GM23338 (cell line): ENCODE measurements at regions not wholly inside any gene's neighbourhood (a gene's known extent, or its start where the extent isn't known, plus 50 kb on each side); places are given as distances from the start of the nearest gene placed in this dataset.

Source experiments
- ATAC-seq: fragments of 200-7000 bp; cut with Tn5 transposase; 3 replicates; pipeline ENCODE4 v1.9.1; 2020
- DNase-seq: peaks from one replicate; pipeline ENCODE4 v3.0.0-alpha.2; 2015; ENCODE audit warnings: low spot score
- H2AFZ ChIP-seq: fragments of 200-600 bp; sonication (generic); 2 replicates; pipeline ENCODE4 v1.8.0; 2016; ENCODE audit warnings: antibody characterized with exemption, mild to moderate bottlenecking, moderate library complexity
- H3F3A ChIP-seq: fragments of 200-600 bp; sonication (generic); replicated peaks from 2 replicates; pipeline ENCODE4 v1.8.0; 2017; ENCODE audit warnings: antibody characterized with exemption, mixed run types, low read depth
- H3K27ac ChIP-seq: fragments of 200-600 bp; sonication (generic); 2 replicates; pipeline ENCODE4 v1.6.1; 2016; ENCODE audit warnings: low read depth
- H3K27me3 ChIP-seq: fragments of 200-600 bp; sonication (generic); 2 replicates; pipeline ENCODE4 v1.8.0; 2016; ENCODE audit warnings: mild to moderate bottlenecking, mixed run types, moderate library complexity; ENCODE audit not compliant: insufficient read depth
- H3K36me3 ChIP-seq: fragments of 200-600 bp; sonication (generic); 2 replicates; pipeline ENCODE4 v1.8.0; 2016; ENCODE audit warnings: mild to moderate bottlenecking; ENCODE audit not compliant: insufficient read depth
- H3K4me1 ChIP-seq: fragments of 200-600 bp; sonication (generic); 2 replicates; pipeline ENCODE4 v1.8.0; 2016; ENCODE audit warnings: mild to moderate bottlenecking, moderate library complexity; ENCODE audit not compliant: insufficient read depth
- H3K4me2 ChIP-seq: fragments of 200-600 bp; sonication (generic); 2 replicates; pipeline ENCODE4 v1.7.1; 2017; ENCODE audit warnings: mixed run types
- H3K4me3 ChIP-seq: fragments of 200-600 bp; sonication (generic); 2 replicates; pipeline ENCODE4 v1.6.1; 2016; ENCODE audit warnings: mixed run types
- H3K79me2 ChIP-seq: fragments of 200-600 bp; sonication (generic); replicated peaks from 2 replicates; pipeline ENCODE4 v1.8.0; 2017; ENCODE audit warnings: mild to moderate bottlenecking; ENCODE audit not compliant: insufficient read depth
- H3K9me2 ChIP-seq: fragments of 200-600 bp; sonication (generic); 2 replicates; pipeline ENCODE4 v1.8.0; 2017; ENCODE audit not compliant: insufficient read depth
- H4K20me1 ChIP-seq: fragments of 200-600 bp; sonication (generic); replicated peaks from 2 replicates; pipeline ENCODE4 v1.8.0; 2017; ENCODE audit warnings: mild to moderate bottlenecking; ENCODE audit not compliant: insufficient read depth
- H3K27ac Mint-ChIP-seq: 2 replicates; pipeline ENCODE4 v1.8.0; 2020; ENCODE audit warnings: inconsistent platforms, mild to moderate bottlenecking, moderate library complexity, mixed read lengths
- H3K27me3 Mint-ChIP-seq: 3 replicates; pipeline ENCODE4 v1.8.0; 2022; ENCODE audit warnings: low read depth, mild to moderate bottlenecking, moderate library complexity, mixed read lengths, inconsistent platforms; ENCODE audit not compliant: insufficient read depth, poor library complexity
- H3K36me3 Mint-ChIP-seq: 3 replicates; pipeline ENCODE4 v1.8.0; 2021; ENCODE audit warnings: low read depth, mild to moderate bottlenecking, inconsistent platforms, moderate library complexity, mixed read lengths
- H3K4me1 Mint-ChIP-seq: 3 replicates; pipeline ENCODE4 v1.8.0; 2020; ENCODE audit warnings: mild to moderate bottlenecking, inconsistent platforms, mixed read lengths
- H3K4me3 Mint-ChIP-seq: 3 replicates; pipeline ENCODE4 v1.8.0; 2021; ENCODE audit warnings: moderate library complexity, mild to moderate bottlenecking, inconsistent platforms, mixed read lengths
- H3K9me3 Mint-ChIP-seq: 3 replicates; pipeline ENCODE4 v1.8.0; 2020; ENCODE audit warnings: moderate library complexity, mild to moderate bottlenecking, inconsistent platforms, mixed read lengths
- EZH2phosphoT487 ChIP-seq: fragments of 200-600 bp; sonication (generic); IDR thresholded peaks from one replicate; pipeline ENCODE4 v1.8.1; 2018; ENCODE audit warnings: antibody characterized with exemption; ENCODE audit not compliant: unreplicated experiment
- POLR2AphosphoS5 ChIP-seq: IDR thresholded peaks from 2 replicates; pipeline ENCODE4 v1.6.1; 2016; ENCODE audit warnings: antibody characterized with exemption, low read depth
- STAT1 ChIP-seq: IDR thresholded peaks from one replicate; pipeline ENCODE4 v1.6.1; 2016; ENCODE audit warnings: antibody characterized with exemption; ENCODE audit not compliant: unreplicated experiment
- ZNF331 ChIP-seq: fragments of 250-450 bp; sonication (Bioruptor Pico); IDR thresholded peaks from 2 replicates; pipeline ENCODE4 v1.5.0; 2020; ENCODE audit warnings: low read depth, mild to moderate bottlenecking, moderate library complexity
- TF ChIP-seq, protein P1 (sequence below): IDR thresholded peaks from 2 replicates; pipeline ENCODE4 v1.6.1; 2016; ENCODE audit warnings: antibody characterized with exemption
- TF ChIP-seq, protein P2 (sequence below), 2 experiments: fragments of 200-600 bp in 1 of 2; sonication (generic) in 1 of 2; conservative IDR thresholded peaks; 2 replicates each; pipeline versions ENCODE4 v1.5.1 to v1.6.1; 2016 to 2017; ENCODE audit warnings: antibody characterized with exemption in 2 of 2, low read depth in 2 of 2, mild to moderate bottlenecking in 2 of 2, moderate library complexity in 1 of 2
- TF ChIP-seq, protein P3 (sequence below): fragments of 250-450 bp; sonication (Bioruptor Pico); IDR thresholded peaks from 2 replicates; pipeline ENCODE4 v1.5.0; 2020; ENCODE audit warnings: mild to moderate bottlenecking, moderate library complexity

DNA sequence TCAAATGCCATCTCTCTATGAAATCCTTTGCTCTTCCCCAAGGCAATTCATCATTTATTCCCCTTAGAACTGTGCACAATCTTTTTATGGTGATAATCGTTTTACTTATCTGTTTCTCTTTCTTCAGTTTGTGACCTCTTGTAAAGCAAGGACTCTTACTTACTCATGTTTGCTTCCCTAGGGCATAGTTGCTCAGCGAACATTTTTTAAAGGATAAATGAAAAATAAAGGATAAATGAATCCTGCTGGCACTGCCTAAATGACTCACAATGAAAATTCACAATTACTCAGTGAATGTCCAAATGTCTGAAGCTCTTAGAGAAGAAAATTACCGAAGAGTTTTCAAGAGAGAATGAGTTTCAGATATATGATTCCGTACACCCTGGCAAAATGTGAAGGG lies 671.7 kb downstream of the CDH11 start (continued):
- TF ChIP-seq, protein P1, sequence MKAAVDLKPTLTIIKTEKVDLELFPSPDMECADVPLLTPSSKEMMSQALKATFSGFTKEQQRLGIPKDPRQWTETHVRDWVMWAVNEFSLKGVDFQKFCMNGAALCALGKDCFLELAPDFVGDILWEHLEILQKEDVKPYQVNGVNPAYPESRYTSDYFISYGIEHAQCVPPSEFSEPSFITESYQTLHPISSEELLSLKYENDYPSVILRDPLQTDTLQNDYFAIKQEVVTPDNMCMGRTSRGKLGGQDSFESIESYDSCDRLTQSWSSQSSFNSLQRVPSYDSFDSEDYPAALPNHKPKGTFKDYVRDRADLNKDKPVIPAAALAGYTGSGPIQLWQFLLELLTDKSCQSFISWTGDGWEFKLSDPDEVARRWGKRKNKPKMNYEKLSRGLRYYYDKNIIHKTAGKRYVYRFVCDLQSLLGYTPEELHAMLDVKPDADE: no peak
- TF ChIP-seq EZH2phosphoT487: no peak

DNA sequence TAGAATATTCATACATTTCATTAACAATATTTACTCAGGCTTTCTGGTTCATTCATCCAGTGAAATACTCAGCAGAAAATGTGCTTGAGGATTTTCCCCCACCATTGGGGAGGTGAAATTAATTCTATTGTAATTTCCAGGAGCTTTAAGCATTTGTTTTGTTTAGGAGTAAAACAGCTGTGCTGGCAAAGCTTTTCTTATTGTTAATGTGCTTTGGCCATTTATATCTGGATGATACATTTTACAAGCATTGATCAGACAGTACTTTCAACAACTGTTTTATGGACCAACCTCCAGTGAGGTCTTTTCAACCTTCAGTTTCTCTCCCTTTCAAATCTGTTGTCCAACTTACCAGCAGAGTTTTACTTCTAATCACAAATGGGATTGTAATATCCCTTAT lies 672.4 kb downstream of the CDH11 start:
- DNase-seq (no peak), ATAC-seq (no peak)
- Mint-ChIP-seq H3K36me3 (no peaks in the 10 kb centered on the region), H3K4me1 (peaks cover 34% of the 10 kb centered on the region), H3K27me3 (no peaks in the 10 kb centered on the region), H3K4me3 (no peak overlapping the region), H3K27ac (no peak overlapping the region), H3K9me3 (no peaks in the 10 kb centered on the region)
- no peaks in the 10 kb centered on the region for H3K79me2 ChIP-seq
- H3K27me3 ChIP-seq: no peaks in the 10 kb centered on the region
- no peak overlapping the region for H3K4me2 ChIP-seq
- no peak overlapping the region for H3K27ac ChIP-seq
- TF ChIP-seq POLR2AphosphoS5: no peak
- TF ChIP-seq EZH2phosphoT487: no peak
- TF ChIP-seq, protein P2, sequence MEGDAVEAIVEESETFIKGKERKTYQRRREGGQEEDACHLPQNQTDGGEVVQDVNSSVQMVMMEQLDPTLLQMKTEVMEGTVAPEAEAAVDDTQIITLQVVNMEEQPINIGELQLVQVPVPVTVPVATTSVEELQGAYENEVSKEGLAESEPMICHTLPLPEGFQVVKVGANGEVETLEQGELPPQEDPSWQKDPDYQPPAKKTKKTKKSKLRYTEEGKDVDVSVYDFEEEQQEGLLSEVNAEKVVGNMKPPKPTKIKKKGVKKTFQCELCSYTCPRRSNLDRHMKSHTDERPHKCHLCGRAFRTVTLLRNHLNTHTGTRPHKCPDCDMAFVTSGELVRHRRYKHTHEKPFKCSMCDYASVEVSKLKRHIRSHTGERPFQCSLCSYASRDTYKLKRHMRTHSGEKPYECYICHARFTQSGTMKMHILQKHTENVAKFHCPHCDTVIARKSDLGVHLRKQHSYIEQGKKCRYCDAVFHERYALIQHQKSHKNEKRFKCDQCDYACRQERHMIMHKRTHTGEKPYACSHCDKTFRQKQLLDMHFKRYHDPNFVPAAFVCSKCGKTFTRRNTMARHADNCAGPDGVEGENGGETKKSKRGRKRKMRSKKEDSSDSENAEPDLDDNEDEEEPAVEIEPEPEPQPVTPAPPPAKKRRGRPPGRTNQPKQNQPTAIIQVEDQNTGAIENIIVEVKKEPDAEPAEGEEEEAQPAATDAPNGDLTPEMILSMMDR (conservative IDR thresholded peaks at IDR 0.05; ENCODE audit: low read depth in 2 of 2): no peak
- TF ChIP-seq STAT1: no peak
- TF ChIP-seq, protein P3, sequence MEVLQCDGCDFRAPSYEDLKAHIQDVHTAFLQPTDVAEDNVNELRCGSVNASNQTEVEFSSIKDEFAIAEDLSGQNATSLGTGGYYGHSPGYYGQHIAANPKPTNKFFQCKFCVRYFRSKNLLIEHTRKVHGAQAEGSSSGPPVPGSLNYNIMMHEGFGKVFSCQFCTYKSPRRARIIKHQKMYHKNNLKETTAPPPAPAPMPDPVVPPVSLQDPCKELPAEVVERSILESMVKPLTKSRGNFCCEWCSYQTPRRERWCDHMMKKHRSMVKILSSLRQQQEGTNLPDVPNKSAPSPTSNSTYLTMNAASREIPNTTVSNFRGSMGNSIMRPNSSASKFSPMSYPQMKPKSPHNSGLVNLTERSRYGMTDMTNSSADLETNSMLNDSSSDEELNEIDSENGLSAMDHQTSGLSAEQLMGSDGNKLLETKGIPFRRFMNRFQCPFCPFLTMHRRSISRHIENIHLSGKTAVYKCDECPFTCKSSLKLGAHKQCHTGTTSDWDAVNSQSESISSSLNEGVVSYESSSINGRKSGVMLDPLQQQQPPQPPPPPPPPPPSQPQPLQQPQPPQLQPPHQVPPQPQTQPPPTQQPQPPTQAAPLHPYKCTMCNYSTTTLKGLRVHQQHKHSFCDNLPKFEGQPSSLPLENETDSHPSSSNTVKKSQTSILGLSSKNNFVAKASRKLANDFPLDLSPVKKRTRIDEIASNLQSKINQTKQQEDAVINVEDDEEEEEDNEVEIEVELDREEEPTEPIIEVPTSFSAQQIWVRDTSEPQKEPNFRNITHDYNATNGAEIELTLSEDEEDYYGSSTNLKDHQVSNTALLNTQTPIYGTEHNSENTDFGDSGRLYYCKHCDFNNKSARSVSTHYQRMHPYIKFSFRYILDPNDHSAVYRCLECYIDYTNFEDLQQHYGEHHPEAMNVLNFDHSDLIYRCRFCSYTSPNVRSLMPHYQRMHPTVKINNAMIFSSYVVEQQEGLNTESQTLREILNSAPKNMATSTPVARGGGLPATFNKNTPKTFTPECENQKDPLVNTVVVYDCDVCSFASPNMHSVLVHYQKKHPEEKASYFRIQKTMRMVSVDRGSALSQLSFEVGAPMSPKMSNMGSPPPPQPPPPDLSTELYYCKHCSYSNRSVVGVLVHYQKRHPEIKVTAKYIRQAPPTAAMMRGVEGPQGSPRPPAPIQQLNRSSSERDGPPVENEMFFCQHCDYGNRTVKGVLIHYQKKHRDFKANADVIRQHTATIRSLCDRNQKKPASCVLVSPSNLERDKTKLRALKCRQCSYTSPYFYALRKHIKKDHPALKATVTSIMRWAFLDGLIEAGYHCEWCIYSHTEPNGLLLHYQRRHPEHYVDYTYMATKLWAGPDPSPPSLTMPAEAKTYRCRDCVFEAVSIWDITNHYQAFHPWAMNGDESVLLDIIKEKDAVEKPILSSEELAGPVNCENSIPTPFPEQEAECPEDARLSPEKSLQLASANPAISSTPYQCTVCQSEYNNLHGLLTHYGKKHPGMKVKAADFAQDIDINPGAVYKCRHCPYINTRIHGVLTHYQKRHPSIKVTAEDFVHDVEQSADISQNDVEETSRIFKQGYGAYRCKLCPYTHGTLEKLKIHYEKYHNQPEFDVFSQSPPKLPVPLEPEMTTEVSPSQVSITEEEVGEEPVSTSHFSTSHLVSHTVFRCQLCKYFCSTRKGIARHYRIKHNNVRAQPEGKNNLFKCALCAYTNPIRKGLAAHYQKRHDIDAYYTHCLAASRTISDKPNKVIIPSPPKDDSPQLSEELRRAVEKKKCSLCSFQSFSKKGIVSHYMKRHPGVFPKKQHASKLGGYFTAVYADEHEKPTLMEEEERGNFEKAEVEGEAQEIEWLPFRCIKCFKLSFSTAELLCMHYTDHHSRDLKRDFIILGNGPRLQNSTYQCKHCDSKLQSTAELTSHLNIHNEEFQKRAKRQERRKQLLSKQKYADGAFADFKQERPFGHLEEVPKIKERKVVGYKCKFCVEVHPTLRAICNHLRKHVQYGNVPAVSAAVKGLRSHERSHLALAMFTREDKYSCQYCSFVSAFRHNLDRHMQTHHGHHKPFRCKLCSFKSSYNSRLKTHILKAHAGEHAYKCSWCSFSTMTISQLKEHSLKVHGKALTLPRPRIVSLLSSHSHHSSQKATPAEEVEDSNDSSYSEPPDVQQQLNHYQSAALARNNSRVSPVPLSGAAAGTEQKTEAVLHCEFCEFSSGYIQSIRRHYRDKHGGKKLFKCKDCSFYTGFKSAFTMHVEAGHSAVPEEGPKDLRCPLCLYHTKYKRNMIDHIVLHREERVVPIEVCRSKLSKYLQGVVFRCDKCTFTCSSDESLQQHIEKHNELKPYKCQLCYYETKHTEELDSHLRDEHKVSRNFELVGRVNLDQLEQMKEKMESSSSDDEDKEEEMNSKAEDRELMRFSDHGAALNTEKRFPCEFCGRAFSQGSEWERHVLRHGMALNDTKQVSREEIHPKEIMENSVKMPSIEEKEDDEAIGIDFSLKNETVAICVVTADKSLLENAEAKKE (CRISPR knock-in tag): no peak
- no peak for TF ChIP-seq ZNF331 (CRISPR knock-in tag)
- peaks cover 10% of the 10 kb centered on the region for H3K4me1 ChIP-seq
- H3F3A ChIP-seq: no peaks in the 10 kb centered on the region
- H4K20me1 ChIP-seq: no peaks in the 10 kb centered on the region
- no peaks in the 10 kb centered on the region for H3K9me2 ChIP-seq
- H3K36me3 ChIP-seq: no peaks in the 10 kb centered on the region
- no peak overlapping the region for H3K4me3 ChIP-seq
- H2AFZ ChIP-seq: no peak overlapping the region
